ENCODE measurements at regions not wholly inside any gene's neighbourhood (a gene's known extent, or its start where the extent isn't known, plus 50 kb on each side); places are given as distances from the start of the nearest gene placed in this dataset.

DNA sequence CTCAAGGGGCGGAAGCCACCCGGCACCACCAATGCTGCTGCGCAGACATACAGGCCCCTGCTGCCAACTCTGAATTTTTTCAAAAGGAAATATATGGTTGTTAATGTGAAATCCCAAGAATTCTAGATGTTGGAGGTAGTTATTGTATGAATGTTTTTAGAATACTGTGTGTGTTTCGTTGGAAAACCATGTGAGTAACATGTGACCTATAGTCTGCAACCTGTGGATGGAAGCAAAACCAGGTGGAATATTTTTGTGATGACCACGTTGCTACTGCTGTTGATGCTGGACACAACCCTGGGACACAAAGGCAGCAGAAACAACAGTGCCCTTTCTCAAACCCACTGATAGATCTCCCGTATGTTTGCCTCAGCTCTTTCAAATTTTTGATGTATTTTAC, 376.3 kb upstream of the SALL1 start:
- Histone ChIP-seq H3K27me3 (ENCODE audit: low read depth) (peaks cover 4% of the 10 kb centered on the region), H3K27ac (replicated peaks) (no peak overlapping the region), H3K4me3 (no peak overlapping the region), H3K36me3 (no peaks in the 10 kb centered on the region), H3K4me1 (no peaks in the 10 kb centered on the region), H3K9me3 (replicated peaks) (peaks cover 9% of the 10 kb centered on the region)
- TF ChIP-seq, protein P1, sequence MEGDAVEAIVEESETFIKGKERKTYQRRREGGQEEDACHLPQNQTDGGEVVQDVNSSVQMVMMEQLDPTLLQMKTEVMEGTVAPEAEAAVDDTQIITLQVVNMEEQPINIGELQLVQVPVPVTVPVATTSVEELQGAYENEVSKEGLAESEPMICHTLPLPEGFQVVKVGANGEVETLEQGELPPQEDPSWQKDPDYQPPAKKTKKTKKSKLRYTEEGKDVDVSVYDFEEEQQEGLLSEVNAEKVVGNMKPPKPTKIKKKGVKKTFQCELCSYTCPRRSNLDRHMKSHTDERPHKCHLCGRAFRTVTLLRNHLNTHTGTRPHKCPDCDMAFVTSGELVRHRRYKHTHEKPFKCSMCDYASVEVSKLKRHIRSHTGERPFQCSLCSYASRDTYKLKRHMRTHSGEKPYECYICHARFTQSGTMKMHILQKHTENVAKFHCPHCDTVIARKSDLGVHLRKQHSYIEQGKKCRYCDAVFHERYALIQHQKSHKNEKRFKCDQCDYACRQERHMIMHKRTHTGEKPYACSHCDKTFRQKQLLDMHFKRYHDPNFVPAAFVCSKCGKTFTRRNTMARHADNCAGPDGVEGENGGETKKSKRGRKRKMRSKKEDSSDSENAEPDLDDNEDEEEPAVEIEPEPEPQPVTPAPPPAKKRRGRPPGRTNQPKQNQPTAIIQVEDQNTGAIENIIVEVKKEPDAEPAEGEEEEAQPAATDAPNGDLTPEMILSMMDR (IDR thresholded peaks at IDR 0.05; ENCODE audit: borderline replicate concordance): no peak
- intact Hi-C loops (cut with micrococcal nuclease): no loop called here
- DNase-seq: no peak

DNA sequence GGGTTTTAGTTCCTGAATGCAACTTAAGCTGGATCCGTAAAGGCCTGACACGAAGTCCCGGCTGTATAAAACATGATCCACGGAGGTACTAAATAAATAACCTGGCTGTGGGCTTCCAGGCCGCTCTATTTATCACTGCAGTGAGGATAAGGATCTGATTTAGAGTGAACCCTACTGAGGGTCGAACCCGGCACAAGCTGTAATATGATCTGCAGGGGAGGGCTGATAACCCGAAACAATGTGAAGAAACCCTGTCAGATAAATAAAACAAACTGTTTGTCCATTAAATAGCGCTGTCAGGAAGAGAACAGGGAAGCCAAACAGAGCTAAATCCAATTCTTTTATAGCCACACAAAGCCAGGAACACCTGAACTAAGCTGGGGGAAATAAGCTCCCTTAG, 375.6 kb upstream of the SALL1 start:
- Histone ChIP-seq H3K36me3 (no peaks in the 10 kb centered on the region), H3K4me3 (no peak overlapping the region), H3K27ac (replicated peaks) (no peak overlapping the region), H3K27me3 (ENCODE audit: low read depth) (peaks cover 4% of the 10 kb centered on the region), H3K4me1 (no peaks in the 10 kb centered on the region), H3K9me3 (replicated peaks) (peaks cover 16% of the 10 kb centered on the region)
- TF ChIP-seq, protein P1 (IDR thresholded peaks at IDR 0.05; ENCODE audit: borderline replicate concordance): no peak
- DNase-seq: no peak
- intact Hi-C loops (cut with micrococcal nuclease): no loop called here

DNA sequence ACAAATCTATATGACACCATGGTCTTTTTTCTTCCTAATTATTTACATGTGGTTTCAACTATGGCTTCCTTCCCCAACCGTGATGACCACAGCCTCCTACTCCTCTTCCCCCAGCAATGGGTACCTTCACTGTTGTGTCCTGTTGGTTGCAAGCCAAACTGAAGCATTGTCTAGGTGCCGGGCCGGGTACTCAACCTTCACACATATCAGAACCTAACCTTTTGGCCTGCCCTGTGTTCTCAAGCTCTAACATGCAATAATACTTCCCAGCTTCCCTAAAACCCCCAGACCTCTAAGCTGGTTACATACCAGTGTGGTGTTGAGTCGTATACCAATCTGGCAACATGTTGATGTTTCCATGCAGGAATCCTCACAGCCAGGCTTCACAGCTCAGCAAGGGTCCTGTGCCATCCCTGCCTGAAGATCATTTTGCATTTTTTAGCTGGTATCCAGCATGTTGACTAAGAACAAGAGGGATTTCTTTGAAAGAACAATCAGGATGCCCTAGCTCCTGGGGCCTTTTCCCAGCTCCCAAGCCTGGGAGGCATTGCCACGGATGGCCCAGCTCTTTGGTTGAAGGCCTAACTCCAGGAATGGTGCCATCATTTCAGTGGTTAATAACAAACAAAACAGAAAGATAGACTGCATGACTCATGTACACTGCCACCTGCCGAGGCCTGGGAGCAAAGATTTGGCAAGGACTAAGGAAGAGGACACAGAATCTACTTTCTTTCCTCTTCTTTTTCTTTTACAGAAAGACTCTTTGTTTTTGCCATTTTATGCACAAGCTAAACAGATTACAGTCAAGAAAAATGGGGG, 373.7 kb upstream of the SALL1 start:
- TF ChIP-seq, protein P1 (IDR thresholded peaks at IDR 0.05; ENCODE audit: borderline replicate concordance): no peak
- H3K27me3 ChIP-seq (ENCODE audit: low read depth): peaks cover 4% of the 10 kb centered on the region
- intact Hi-C loops (cut with micrococcal nuclease): no loop called here
- H3K27ac ChIP-seq (replicated peaks): no peak overlapping the region
- no peak for DNase-seq
- H3K4me1 ChIP-seq: no peaks in the 10 kb centered on the region
- peaks cover 22% of the 10 kb centered on the region for H3K9me3 ChIP-seq (replicated peaks)
- H3K4me3 ChIP-seq: no peak overlapping the region
- no peaks in the 10 kb centered on the region for H3K36me3 ChIP-seq

DNA sequence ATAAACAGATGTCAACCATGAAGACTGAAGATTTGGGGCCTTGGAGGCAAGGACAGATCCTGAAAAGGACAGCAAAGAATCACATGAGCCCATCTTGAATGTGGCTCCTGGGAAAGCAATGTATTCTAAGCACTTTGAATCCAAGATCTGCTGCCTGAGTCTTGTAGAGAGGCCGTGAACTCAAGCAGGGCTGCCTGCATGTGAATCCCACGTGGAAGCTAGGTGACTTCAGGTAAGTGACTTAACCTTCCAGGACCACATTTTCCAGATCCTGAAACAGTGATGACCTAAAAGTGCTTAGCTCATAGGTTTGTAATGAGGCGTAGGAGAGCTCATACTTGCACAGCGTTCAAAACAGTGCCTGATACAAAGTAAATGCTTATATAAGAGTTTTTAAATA, 373.0 kb upstream of the SALL1 start:
- Histone ChIP-seq H3K36me3 (no peaks in the 10 kb centered on the region), H3K4me3 (no peak overlapping the region), H3K27me3 (ENCODE audit: low read depth) (peaks cover 4% of the 10 kb centered on the region), H3K27ac (replicated peaks) (no peak overlapping the region), H3K4me1 (no peaks in the 10 kb centered on the region), H3K9me3 (replicated peaks) (peaks cover 29% of the 10 kb centered on the region)
- intact Hi-C loops (cut with micrococcal nuclease): no loop called here
- TF ChIP-seq, protein P1 (IDR thresholded peaks at IDR 0.05; ENCODE audit: borderline replicate concordance): no peak
- no peak for DNase-seq

DNA sequence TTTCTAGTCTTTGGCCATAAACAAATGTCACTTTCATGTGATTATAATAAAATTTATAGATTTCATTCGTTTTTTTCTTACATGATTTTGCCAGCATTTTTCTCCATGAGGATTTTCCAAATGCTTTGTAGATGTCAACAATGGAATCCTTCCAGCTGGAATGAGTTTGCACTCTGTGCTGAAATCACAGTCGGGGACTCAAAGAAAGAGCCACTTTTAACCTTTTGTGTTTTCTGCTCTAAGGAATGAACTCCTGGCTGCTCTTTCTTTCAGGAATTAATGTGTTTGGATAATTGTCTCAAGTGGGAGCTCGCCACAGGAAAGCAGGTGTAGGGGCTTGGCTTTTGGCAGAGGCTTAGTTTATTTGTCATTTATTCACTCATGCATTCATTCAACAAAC, 372.3 kb upstream of the SALL1 start:
- Histone ChIP-seq H3K4me3 (no peak overlapping the region), H3K27me3 (ENCODE audit: low read depth) (peaks cover 4% of the 10 kb centered on the region), H3K4me1 (no peaks in the 10 kb centered on the region), H3K9me3 (replicated peaks) (peaks cover 36% of the 10 kb centered on the region), H3K27ac (replicated peaks) (no peak overlapping the region), H3K36me3 (no peaks in the 10 kb centered on the region)
- intact Hi-C loops (cut with micrococcal nuclease): no loop called here
- DNase-seq: no peak
- TF ChIP-seq, protein P1 (IDR thresholded peaks at IDR 0.05; ENCODE audit: borderline replicate concordance): no peak

Data from left ventricle myocardium inferior (tissue), 1 donor.